ENCODE measurements at regions not wholly inside any gene's neighbourhood (a gene's known extent, or its start where the extent isn't known, plus 50 kb on each side); places are given as distances from the start of the nearest gene placed in this dataset.

DNA sequence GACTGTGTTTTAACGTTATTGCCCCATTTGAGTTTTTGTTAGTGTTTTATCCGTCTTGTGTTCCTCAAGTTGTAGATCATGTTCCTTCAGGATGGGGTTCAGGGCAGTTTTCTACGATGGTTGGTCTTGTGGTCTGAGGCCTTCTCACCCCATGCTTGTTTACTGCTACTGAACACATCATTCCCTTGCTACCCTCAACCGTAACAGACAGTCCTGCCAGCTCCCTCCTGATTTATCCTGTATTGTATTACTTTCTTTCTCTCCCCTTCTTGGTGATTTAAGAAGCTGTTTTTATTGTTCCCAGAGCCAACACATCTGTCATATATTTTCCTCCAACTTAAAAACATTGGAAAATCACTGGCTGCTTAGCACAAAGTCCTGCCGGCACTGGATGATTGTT, 719.8 kb downstream of the INHBA start:
- ChIA-PET CTCF (no interaction called here), POLR2A (no interaction called here)
- Mint-ChIP-seq H3K4me1 (no peaks in the 10 kb centered on the region), H3K4me3 (no peak overlapping the region), H3K27me3 (no peaks in the 10 kb centered on the region), H3K36me3 (ENCODE audit: low read depth) (no peaks in the 10 kb centered on the region), H3K27ac (no peak overlapping the region), H3K9me3 (no peaks in the 10 kb centered on the region)
- intact Hi-C loops (cut with micrococcal nuclease) = no loop called here
- DNase-seq (no peak), ATAC-seq (ENCODE audit: low read depth) (no peak)
- TF ChIP-seq, protein P1, sequence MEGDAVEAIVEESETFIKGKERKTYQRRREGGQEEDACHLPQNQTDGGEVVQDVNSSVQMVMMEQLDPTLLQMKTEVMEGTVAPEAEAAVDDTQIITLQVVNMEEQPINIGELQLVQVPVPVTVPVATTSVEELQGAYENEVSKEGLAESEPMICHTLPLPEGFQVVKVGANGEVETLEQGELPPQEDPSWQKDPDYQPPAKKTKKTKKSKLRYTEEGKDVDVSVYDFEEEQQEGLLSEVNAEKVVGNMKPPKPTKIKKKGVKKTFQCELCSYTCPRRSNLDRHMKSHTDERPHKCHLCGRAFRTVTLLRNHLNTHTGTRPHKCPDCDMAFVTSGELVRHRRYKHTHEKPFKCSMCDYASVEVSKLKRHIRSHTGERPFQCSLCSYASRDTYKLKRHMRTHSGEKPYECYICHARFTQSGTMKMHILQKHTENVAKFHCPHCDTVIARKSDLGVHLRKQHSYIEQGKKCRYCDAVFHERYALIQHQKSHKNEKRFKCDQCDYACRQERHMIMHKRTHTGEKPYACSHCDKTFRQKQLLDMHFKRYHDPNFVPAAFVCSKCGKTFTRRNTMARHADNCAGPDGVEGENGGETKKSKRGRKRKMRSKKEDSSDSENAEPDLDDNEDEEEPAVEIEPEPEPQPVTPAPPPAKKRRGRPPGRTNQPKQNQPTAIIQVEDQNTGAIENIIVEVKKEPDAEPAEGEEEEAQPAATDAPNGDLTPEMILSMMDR (IDR thresholded peaks at IDR 0.05) = no peak

DNA sequence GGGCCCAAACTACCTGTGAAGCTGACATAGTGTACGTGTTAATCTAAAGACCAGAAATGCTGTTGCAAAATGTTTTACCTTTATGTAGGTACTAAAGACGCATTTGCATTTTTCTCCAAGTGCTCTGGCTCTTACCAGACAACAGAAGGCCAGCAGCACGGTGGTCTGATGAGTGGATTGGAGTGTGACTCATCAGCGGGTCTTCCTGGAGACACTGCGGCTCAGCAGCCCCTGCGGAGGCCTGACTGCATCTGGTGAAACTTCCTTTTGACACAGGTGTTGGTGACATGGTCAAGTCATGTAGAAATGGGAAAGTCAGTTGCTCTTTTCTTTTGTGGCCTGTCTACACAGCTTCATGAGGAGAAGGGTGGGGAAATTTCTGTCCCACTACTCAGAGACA, 723.6 kb downstream of the INHBA start:
- ChIA-PET CTCF (no interaction called here), POLR2A (no interaction called here)
- Mint-ChIP-seq H3K4me3 (no peak overlapping the region), H3K4me1 (no peaks in the 10 kb centered on the region), H3K36me3 (ENCODE audit: low read depth) (no peaks in the 10 kb centered on the region), H3K27me3 (no peaks in the 10 kb centered on the region), H3K9me3 (no peaks in the 10 kb centered on the region), H3K27ac (no peak overlapping the region)
- TF ChIP-seq, protein P1 (IDR thresholded peaks at IDR 0.05) = no peak
- ATAC-seq (ENCODE audit: low read depth) (no peak), DNase-seq (no peak)
- intact Hi-C loops (cut with micrococcal nuclease) = no loop called here

DNA sequence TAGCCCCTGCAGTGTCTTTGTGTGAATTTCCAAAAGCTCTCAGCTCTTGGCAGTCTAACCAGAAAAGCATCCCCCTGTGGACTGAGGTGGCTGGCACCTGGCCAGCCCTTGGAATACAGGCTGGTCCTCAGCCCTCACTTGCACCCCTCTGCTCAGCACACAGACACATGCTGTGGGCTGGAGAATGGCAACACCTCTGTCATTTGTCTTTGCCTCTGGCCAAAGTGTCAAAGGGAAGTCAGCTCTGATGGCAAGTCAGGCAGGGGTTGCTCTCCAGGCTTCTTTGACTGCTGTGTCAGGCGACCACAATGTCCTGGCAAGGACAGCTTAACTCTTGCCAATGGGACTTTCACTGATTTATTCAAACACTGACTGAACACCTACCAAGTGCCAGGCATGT, 724.8 kb downstream of the INHBA start:
- no peaks in the 10 kb centered on the region for H3K27me3 Mint-ChIP-seq
- POLR2A ChIA-PET = no interaction called here

DNA sequence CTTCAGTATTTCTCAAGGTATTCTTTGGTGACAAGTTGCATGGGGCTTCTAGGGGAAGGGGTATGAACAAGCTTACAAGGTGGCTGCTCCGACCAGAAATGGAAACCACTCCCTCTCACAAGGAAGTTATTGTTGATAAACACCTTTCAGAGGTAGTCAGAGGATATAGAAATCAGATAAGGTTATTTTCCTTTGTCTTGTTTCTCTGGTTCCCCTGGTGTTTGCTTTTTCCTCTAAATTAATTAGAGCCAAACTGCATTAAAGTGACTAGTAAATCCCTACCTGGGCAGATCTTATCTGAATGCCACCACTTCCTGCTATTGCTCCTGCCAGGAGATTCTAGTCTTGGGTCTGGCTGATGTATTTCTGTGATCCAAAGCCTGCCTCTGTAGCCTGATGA, 725.4 kb downstream of the INHBA start:
- ChIA-PET POLR2A (no interaction called here), CTCF (no interaction called here)
- H3K9me3 Mint-ChIP-seq = no peaks in the 10 kb centered on the region
- intact Hi-C loops (cut with micrococcal nuclease) = no loop called here
- DNase-seq (no peak), ATAC-seq (ENCODE audit: low read depth) (no peak)
- H3K4me3 Mint-ChIP-seq = no peak overlapping the region
- H3K4me1 Mint-ChIP-seq = no peaks in the 10 kb centered on the region
- no peaks in the 10 kb centered on the region for H3K27me3 Mint-ChIP-seq
- no peak overlapping the region for H3K27ac Mint-ChIP-seq
- TF ChIP-seq, protein P1 (IDR thresholded peaks at IDR 0.05) = no peak
- H3K36me3 Mint-ChIP-seq (ENCODE audit: low read depth) = no peaks in the 10 kb centered on the region

More for the DNA sequence above, 724.8 kb downstream of the INHBA start:
- no peak for ATAC-seq (ENCODE audit: low read depth)
- intact Hi-C loops (cut with micrococcal nuclease) = no loop called here
- Mint-ChIP-seq H3K9me3 (no peaks in the 10 kb centered on the region), H3K36me3 (ENCODE audit: low read depth) (no peaks in the 10 kb centered on the region), H3K4me3 (no peak overlapping the region), H3K4me1 (no peaks in the 10 kb centered on the region), H3K27ac (no peak overlapping the region)
- no peak for DNase-seq
- TF ChIP-seq, protein P1 (IDR thresholded peaks at IDR 0.05) = no peak
- CTCF ChIA-PET = no interaction called here

DNA sequence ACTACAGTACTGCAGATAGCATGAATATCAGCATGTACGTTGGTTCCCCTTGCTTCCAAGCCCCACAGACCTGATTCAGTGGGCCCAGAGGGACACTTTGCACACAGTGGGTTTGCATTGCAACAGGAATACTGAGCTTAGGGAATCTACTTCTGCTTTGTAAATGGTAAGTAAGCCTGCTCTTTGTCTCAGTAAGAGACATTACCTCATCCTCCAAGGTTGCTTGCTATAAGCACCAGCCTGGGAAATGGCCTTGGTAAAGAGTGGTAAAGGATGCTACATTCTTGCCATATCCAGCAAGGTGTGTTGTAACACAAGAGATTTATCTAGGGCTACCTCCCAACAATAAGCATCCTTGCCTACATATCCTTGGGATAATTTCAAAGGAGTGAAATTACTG, 730.5 kb downstream of the INHBA start:
- Mint-ChIP-seq H3K9me3 (no peaks in the 10 kb centered on the region), H3K4me1 (no peaks in the 10 kb centered on the region), H3K4me3 (no peak overlapping the region), H3K27me3 (no peaks in the 10 kb centered on the region), H3K27ac (no peak overlapping the region), H3K36me3 (ENCODE audit: low read depth) (no peaks in the 10 kb centered on the region)
- ChIA-PET POLR2A (no interaction called here), CTCF (no interaction called here)
- ATAC-seq (ENCODE audit: low read depth) (no peak), DNase-seq (no peak)
- TF ChIP-seq, protein P1 (IDR thresholded peaks at IDR 0.05) = no peak
- intact Hi-C loops (cut with micrococcal nuclease) = no loop called here
